ENCODE measurements at regions not wholly inside any gene's neighbourhood (a gene's known extent, or its start where the extent isn't known, plus 50 kb on each side); places are given as distances from the start of the nearest gene placed in this dataset.

- H3K27ac Mint-ChIP-seq = peak overlapping the region; percentile 90
- H3K4me1 Mint-ChIP-seq (ENCODE audit: low read depth) = peaks cover 81% of the 10 kb centered on the region
- peak overlapping the region; percentile 61 for H3K4me3 Mint-ChIP-seq
- H3K27me3 Mint-ChIP-seq (ENCODE audit: insufficient read depth) = no peaks in the 10 kb centered on the region
- TF ChIP-seq CTCF (IDR thresholded peaks at IDR 0.05) = no peak
- peak; percentile 97 for DNase-seq
- H3K9me3 Mint-ChIP-seq = peaks cover 13% of the 10 kb centered on the region; the same call in 1 of the 2 replicates
- H3K36me3 Mint-ChIP-seq (ENCODE audit: low read depth) = peaks cover 22% of the 10 kb centered on the region
These were observed 435.8 kb downstream of the SPRY1 start for GRCh38 chr4:123832173-123833026.

- peaks cover 22% of the 10 kb centered on the region for H3K36me3 Mint-ChIP-seq (ENCODE audit: low read depth)
- H3K4me3 Mint-ChIP-seq = peak overlapping the region; percentile 42
- DNase-seq = peak; percentile 74
- H3K27ac Mint-ChIP-seq = peak overlapping the region; percentile 90
- TF ChIP-seq CTCF (IDR thresholded peaks at IDR 0.05) = no peak
- H3K27me3 Mint-ChIP-seq (ENCODE audit: insufficient read depth) = no peaks in the 10 kb centered on the region
- peaks cover 13% of the 10 kb centered on the region; the same call in 1 of the 2 replicates for H3K9me3 Mint-ChIP-seq
- H3K4me1 Mint-ChIP-seq (ENCODE audit: low read depth) = peaks cover 83% of the 10 kb centered on the region
These were observed 436.6 kb downstream of the SPRY1 start for GRCh38 chr4:123833171-123833643.

GRCh38 chr4:123835831-123836590, 439.4 kb downstream of the SPRY1 start:
- Mint-ChIP-seq H3K27me3 (ENCODE audit: insufficient read depth) (no peaks in the 10 kb centered on the region), H3K27ac (peak overlapping the region; percentile 44; the same call in 1 of the 2 replicates), H3K4me1 (ENCODE audit: low read depth) (peaks cover 86% of the 10 kb centered on the region), H3K36me3 (ENCODE audit: low read depth) (peaks cover 12% of the 10 kb centered on the region), H3K9me3 (peaks cover 5% of the 10 kb centered on the region; the same call in 1 of the 2 replicates), H3K4me3 (no peak overlapping the region; the same call in 1 of the 2 replicates)
- no peak for DNase-seq
- TF ChIP-seq CTCF (IDR thresholded peaks at IDR 0.05) = no peak

- peaks cover 5% of the 10 kb centered on the region; the same call in 1 of the 2 replicates for H3K9me3 Mint-ChIP-seq
- DNase-seq = no peak
- H3K36me3 Mint-ChIP-seq (ENCODE audit: low read depth) = peaks cover 12% of the 10 kb centered on the region
- no peak for TF ChIP-seq CTCF (IDR thresholded peaks at IDR 0.05)
- peak overlapping the region; percentile 57 for H3K27ac Mint-ChIP-seq
- peaks cover 77% of the 10 kb centered on the region for H3K4me1 Mint-ChIP-seq (ENCODE audit: low read depth)
- no peak overlapping the region for H3K4me3 Mint-ChIP-seq
- no peaks in the 10 kb centered on the region for H3K27me3 Mint-ChIP-seq (ENCODE audit: insufficient read depth)
These were observed 440.4 kb downstream of the SPRY1 start for GRCh38 chr4:123836851-123837595.

- Mint-ChIP-seq H3K27ac (0 out of 2 replicates have a peak overlapping the region, but pooled peaks have one; percentile 1), H3K27me3 (ENCODE audit: insufficient read depth) (no peaks in the 10 kb centered on the region)
These were observed 441.9 kb downstream of the SPRY1 start for GRCh38 chr4:123838474-123838873.

More at GRCh38 chr4:123838474-123838873, 441.9 kb downstream of the SPRY1 start:
- H3K36me3 Mint-ChIP-seq (ENCODE audit: low read depth) = peaks cover 12% of the 10 kb centered on the region
- H3K4me3 Mint-ChIP-seq = no peak overlapping the region
- H3K9me3 Mint-ChIP-seq = peaks cover 5% of the 10 kb centered on the region; the same call in 1 of the 2 replicates
- no peak for TF ChIP-seq CTCF (IDR thresholded peaks at IDR 0.05)
- peaks cover 73% of the 10 kb centered on the region for H3K4me1 Mint-ChIP-seq (ENCODE audit: low read depth)
- no peak for DNase-seq
